NCI-H2081 (cell line): ENCODE measurements at regions not wholly inside any gene's neighbourhood (a gene's known extent, or its start where the extent isn't known, plus 50 kb on each side); places are given as distances from the start of the nearest gene placed in this dataset.
"Not testable (repeated sequence)": the region's sequence is repeated elsewhere in the genome, so short reads cannot be mapped to it uniquely, and the experiment has no call there.

ENCODE experiments used
- DNase-seq, 2 experiments: peaks; one replicate each; lab custom pipeline; 2025; lab: John Stamatoyannopoulos, UW

- no peak for DNase-seq
Measured at GRCh38 chr7:69189406-69189805, 408.9 kb upstream of the AUTS2 start.

- DNase-seq = no peak
Measured at GRCh38 chr7:69190025-69190424, 408.2 kb upstream of the AUTS2 start.

GRCh38 chr7:69190763-69191162 lies 407.5 kb upstream of the AUTS2 start:
- DNase-seq = no peak

DNA sequence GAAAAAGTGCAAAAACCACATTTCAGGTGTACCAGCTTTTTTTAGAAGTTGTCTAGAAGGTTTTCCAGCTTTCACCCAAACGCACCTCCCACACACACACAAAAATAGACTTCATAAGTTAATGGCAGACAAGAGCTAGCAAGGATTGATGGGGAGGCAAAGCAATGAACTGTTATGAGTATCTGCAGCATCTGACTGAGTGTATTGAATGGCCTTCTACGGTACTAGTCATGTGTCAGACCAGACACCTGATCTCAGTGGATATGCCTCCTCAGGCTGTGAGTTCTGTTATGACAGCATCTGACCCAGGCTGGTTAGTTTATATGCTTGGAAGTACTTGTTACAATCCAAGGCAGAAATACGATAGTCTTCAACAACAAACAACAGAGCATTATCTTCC lies 406.1 kb upstream of the AUTS2 start:
- DNase-seq = no peak

DNA sequence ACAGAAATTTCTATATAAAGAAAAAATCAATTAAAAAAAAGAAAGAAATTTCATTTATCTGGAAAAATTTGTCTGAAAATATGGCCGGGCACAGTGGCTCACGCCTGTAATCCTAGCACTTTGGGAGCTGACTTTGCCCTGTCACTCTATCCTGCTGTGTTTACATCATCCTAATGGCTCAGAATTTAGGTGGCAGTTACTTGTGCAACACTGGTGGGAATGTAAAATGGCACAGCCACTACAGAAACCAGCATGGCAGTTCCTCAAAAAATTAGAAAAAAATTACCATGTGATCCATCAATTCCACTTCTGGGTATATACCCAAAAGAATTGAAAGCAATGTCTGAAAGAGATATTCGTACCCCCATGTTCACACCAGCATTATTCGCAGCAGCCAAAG lies 405.2 kb upstream of the AUTS2 start:
- no peak for DNase-seq

GRCh38 chr7:69196593-69196992 lies 401.7 kb upstream of the AUTS2 start:
- no peak for DNase-seq

GRCh38 chr7:69198250-69198649 lies 400.0 kb upstream of the AUTS2 start:
- no peak for DNase-seq

GRCh38 chr7:69199041-69199440 lies 399.2 kb upstream of the AUTS2 start:
- no peak for DNase-seq

GRCh38 chr7:69199661-69200060 lies 398.6 kb upstream of the AUTS2 start:
- no peak for DNase-seq

- DNase-seq = no peak
Measured at GRCh38 chr7:69203871-69204270, 394.4 kb upstream of the AUTS2 start.

DNA sequence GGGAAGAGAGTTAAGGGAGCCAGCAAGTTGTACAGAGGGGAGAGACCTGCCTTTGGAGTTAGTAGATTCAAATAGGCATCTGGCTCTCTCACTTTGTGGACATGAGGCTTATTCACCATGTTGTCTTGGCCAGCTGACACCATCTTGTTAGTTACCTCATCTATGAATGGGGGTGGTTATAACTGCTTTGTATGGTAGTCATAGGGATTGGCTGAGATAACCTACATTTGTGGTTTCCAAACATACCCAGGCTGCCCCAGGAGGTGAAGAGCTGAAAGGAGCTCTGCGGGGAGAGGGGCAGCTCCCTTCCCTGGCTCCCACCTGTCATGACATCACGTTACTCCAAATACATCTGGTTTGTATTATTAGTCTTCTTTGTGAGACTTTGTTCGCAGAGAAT lies 393.3 kb upstream of the AUTS2 start:
- peak; percentile 18 to 55 for DNase-seq

GRCh38 chr7:69205581-69205980 lies 392.7 kb upstream of the AUTS2 start:
- no peak for DNase-seq

DNA sequence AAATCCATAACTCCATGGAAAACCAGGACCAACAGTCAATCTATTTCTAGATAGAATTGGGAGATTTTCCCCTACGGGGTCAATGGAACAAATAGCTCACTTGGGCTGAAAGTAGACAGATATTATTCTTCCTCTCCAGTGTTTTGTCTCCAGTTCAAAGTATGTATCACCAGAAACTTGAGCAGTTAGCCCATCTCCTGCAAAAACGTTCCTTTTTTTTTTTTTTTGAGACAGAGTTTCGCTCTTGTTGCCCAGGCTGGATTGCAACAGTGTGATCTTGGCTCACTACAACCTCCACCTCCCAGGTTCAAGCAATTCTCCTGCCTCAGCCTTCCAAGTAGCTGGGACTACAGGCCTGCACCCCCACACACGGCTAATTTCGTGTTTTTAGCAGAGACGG lies 390.0 kb upstream of the AUTS2 start:
- no peak for DNase-seq

GRCh38 chr7:69208848-69209247 lies 389.4 kb upstream of the AUTS2 start:
- no peak for DNase-seq

DNA sequence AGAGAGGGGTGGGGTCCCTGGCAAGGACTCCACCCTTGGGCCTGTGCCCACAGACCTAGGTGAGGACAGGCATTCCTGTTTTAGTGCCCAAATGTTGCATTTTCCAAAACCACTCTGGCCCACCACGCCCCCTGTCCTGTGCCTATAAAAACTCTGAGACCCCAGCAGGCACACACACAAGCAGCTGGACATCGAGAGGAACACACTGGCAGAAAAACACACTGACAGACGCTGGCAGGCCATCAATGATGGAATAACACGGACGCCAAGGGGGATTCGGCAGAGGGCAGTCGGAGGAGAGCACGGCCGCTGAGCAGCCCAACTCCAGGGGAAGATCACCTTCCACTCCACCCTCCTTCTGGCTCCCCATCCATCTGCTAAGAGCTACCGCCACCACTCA lies 386.9 kb upstream of the AUTS2 start:
- no peak for DNase-seq

GRCh38 chr7:69211739-69212138 lies 386.5 kb upstream of the AUTS2 start:
- DNase-seq = peak in 1 of 2 experiments; percentile 41

DNA sequence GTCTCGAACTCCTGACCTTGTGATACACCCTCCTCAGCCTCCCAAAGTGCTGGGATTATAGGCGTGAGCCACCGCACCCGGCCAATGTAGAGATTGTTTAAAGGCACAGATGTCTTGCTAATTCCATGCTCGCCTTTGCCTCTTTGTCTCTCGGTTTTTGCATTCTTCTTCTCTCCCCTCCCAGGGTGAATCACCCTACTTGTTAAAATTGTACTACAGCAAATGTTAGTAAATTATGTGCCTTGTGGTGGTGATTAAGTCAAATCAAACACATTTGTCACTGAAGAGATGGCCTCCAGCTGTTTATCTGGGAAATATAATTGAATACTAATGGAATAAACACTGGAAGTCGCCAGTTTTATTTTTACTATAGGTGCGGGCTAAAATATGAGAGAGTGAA lies 384.4 kb upstream of the AUTS2 start:
- peak; percentile 48 to 78 for DNase-seq

GRCh38 chr7:69215516-69215915 lies 382.8 kb upstream of the AUTS2 start:
- not testable (repeated sequence) for DNase-seq

DNA sequence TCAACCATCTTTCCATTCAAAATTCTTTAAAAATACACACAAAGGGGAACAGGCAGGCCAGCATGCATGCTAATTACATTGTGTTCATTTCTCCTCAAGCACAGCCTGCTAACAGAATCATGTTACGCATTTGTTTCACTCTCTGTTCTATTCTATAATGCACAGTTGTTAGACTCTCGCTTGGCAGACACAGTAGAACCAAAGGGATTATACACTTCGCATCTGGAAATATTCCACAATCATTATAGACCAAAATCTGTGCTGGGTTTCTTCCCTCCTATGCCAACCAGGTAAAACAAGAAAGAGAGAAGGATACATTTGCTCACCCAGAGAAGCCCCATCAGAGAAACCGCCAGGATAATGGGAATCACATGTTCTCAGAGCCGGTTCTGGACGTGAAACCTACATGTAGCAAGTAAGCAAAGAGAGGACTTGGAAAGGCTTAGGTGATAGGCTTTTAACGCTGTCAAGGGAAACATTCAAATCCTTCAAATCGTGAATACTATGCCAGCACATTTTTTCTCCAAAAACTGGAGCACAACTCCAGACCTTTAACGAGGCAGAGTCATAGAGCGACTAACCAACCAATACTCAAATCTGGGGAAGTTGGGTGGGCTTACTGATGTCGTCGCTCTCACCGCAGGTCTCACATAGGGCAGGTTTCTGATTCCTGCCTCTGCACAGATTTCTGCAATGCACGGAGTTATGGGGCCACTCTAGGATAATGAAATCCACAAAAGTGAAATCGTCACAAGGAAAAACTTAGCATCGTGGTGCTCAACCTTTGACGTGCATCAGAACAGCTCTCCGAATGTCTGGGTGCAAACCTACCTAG lies 380.5 kb upstream of the AUTS2 start:
- DNase-seq = peak in 1 of 2 experiments; percentile 30

GRCh38 chr7:69218576-69218975 lies 379.7 kb upstream of the AUTS2 start:
- no peak for DNase-seq

- DNase-seq = no peak
Measured at GRCh38 chr7:69219381-69219780, 378.9 kb upstream of the AUTS2 start.

DNA sequence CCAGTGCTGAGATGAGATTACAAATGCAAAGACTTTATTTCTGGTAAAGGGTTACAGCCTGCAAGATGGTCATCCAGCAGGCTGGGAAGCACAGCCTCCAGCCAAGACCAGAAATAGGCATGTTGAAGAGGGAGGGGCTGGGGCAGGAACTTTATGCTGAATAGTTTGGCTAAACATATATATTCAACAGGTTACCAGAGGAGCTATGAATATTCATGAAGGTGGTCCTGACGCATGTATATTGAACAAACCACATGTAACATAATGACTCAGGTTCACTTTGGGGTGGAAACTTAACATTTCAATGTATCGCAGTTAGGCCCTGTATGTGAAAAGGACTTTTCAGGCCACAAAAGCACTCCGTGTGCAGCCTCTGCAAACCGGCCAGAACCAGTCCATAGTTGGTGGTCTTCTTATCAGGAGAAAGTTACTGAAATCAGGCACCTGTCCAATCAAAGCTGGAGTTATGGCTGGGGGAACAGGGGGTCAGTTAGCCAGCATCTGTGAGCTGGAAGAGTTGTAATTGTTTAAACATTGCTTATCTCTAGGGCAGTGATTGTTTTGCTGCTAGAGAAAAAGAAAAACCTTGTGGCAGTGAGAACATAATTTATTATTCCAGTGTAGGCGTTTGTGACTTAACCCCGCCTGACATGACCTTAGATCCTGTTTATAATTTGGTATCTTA lies 372.9 kb upstream of the AUTS2 start:
- DNase-seq = no peak

- DNase-seq = no peak
Measured at GRCh38 chr7:69228212-69228811, 370.0 kb upstream of the AUTS2 start.
